HG02623 (cell line): ENCODE measurements at regions not wholly inside any gene's neighbourhood (a gene's known extent, or its start where the extent isn't known, plus 50 kb on each side); places are given as distances from the start of the nearest gene placed in this dataset.
"Not testable (repeated sequence)": the region's sequence is repeated elsewhere in the genome, so short reads cannot be mapped to it uniquely, and the experiment has no call there.

Experiments
- ATAC-seq: cut with Tn5 transposase; IDR thresholded peaks from one replicate; pipeline ENCODE4 v1.9.1; 2021; ENCODE audit warnings: moderate library complexity; ENCODE audit not compliant: unreplicated experiment

DNA sequence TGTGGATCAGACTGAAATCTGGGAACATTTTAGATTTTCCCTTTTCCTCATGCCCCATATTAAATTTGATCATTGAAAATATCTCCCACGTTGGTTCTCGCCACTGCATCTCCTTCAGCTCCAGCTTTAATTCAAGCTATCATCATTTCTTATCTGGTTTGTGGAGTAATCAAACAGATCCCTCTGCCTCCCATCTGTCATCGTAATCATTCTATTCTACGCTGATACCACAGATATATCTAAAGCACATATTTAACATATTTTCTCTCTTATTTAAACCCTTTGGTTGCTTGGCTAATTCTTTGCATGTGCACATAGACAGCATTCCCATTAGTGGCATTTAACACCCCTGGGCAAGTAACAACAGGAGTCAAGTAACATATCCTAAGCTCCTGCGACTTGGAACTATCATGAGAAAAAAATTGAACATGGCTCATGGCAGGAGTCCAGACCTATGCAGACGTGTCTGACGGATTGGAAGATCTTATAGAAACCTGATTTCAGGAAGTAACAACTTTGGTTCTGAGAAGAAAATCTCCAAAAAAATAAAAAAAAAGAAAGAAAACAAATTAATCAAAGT, 158.8 kb upstream of the KYNU start:
- ATAC-seq, result no peak

DNA sequence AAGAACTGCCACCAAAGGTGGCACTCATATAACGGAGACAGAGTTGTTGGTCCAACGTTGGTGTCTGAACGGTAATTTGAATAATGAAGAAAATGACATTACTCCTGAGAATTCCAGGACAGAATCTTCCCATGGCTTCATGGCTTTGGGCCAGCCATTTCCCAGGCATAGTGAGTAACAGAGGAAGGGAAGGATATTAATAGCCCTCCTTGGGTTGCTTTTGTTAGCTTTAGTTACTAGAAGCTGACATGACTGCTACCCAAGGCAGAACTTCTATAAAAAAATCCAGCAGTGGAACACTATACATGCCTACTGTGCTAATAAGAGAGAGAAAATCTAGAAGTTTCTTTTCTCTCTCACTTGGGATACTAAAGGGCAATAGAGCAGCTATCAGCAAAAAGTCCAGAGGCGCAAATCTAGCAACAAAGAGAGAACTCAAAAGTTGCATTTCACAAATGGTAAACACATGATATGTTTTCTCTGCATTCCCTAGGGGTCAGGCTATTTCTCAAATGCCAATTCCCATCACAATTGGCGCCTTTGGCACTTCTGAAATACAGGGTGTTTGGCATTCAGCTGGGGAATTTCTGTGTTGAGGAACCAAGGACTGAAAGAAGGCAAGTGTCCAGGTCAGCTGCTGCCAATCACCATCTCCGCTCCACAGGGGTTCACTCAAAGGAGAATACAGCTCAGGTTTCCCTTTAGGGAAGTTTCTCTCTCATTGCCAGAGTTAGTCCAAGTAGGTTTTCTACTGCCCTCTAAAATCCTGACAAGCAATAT, 160.8 kb upstream of the KYNU start:
- ATAC-seq, result no peak

DNA sequence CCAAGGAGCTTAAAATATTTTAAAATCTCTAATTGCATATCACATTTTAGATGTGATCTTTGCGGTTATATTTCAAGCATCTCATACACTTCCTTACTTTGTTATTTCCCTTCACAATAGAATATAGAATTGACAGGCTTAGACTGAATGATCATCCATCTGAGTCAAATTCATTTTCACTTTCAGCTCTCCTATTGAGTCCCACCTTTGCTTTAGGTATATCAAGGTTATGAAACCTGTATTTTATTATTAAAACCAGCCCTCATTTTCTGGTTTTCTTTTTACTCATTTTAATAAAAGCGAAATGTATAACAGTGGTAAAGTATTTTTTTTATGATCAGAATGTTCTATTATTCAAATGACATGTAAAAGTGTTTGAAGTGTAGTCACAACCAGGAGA, 162.9 kb upstream of the KYNU start:
- ATAC-seq, result no peak

DNA sequence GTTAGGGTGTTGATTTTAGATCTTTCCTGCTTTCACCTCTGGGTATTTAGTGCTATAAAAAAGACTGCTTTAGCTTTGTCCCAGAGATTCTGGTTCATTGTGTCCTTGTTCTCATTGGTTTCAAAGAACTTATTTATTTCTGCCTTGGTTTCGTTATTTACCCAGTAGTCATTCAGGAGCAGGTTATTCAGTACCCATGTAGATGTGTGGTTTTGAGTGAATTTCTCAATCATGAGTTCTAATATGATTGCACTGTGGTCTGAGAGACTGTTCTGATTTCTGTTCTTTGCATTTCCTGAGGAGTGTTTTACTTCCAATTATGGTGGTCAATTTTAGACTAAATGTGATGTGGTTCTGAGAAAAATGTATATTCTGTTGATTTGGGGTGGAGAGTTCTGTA, 167.1 kb upstream of the KYNU start:
- ATAC-seq, result no peak

DNA sequence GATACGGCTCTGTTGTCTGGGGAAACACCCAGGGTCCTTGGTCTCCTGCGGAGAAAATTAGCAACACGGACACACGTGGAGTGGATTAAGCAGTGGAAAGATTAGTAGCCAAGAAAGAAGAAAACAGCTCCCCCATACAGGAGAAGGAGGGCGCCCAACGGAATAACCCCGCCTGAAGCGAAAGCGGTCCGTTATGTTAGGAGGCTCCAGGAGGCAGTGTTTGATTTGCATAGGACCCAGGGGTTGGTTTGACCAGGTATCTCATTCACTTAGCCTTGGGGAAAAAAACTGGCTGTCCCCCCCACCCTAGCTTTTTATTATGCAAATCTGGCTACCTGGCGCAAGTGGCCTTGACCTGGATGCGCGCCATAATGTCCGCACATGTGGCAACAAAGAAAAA, 170.1 kb upstream of the KYNU start:
- ATAC-seq, result no peak

DNA sequence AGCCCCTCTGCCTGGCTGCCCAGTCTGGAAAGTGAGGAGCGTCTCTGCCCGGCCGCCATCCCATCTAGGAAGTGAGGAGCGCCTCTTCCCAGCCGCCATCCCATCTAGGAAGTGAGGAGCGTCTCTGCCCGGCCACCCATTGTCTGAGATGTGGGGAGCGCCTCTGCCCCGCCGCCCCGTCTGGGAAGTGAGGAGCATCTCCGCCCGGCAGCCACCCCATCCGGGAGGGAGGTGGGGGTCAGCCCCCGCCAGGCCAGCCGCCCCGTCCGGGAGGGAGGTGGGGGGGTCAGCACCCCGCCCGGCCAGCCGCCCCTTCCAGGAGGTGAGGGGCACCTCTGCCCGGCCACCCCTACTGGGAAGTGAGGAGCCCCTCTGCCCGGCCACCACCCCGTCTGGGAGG, 175.1 kb upstream of the KYNU start:
- ATAC-seq, result not testable (repeated sequence)

DNA sequence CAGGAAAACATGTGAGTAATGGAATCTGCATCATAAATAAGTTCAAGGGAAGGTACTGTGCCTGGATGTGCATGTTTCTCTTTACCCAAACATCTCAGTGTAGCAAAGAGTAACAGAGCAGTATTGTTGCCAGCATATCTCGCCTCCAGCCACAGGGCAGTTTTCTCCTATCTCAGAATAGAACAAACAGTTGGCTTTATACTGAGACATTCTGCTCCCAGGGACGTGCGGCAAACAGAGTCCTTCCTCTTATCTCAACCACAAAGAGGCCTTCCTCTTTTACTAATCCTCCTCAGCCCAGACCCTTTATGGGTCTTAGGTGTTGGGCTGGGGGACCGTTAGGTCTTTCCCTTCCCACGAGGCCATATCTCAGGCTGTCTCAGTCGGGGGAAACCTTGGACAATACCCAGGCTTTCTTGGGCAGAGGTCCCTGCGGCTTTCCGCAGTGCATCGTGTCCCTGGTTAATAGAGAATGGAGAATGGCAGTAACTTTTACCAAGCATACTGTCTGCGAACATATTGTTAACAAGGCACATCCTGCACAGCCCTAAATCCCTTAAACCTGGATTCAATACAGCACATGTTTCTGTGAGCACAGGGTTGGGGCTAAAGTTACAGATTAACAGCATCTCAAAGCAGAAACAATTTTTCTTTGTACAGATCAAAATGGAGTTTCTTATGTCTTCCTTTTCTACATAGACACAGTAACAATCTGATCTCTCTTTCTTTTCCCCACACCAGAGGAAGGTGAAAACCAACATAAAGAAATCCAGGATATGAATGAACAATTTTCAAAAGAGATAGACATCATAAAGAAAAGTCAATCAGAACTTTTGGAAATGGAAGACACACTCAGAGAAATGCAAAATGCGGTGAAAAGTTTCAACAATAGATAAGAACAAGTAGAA, 181.9 kb upstream of the KYNU start:
- ATAC-seq, result not testable (repeated sequence)

DNA sequence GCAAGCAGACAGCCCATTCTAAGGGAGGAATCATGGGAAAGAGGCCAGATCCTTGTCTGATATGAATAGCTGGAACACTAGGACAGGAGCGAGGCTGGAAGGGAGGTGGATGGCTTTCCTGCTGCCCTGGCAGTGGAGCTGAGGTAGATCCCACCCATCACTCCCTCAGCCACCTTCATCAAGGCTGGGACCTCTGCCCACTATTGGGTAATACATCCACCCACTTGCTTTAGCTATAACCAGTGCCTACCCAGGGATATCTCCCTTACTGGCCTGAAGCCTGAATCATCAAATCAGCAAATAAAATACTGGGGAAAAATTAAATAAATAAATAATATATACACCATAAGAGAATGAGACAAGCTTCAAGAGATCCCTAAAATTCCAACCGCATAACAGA, 183.2 kb upstream of the KYNU start:
- ATAC-seq, result no peak

DNA sequence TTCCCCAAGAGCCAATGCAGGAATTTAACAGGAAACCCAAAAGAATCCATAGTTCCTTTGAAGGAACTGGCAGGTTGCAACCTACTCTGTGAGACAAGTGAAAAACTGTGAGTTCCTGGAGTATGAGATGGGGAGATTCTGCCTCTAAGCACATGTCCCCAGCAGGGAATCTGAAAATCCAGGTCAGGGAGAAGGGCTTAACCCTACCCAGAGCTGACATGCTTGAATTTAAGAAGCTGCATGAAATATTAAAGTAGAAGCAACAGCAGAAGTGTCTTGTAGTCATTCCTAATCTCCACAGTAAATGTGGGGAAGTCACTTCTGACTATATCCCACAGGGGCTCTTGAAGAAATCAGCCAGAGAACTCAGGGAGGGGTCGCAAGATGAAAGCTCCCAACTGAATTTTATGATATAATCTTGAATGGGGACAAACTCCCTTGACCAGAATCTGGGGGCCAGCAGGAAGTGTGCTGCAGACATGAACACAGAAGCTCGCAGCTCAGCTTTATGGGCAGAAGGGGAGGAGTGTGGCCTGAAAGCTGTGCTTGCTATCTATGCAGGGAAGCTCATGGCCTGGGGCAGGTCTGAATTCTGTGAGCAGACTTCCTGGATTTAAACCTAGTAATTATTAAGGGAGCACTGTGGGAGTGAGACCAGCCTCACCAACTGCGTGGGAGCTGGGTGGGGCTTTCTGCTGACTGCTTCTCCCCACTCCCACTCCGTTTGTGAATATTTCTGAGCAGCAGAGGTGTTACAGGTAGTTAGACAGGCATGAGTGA, 184.1 kb upstream of the KYNU start:
- ATAC-seq, result no peak

DNA sequence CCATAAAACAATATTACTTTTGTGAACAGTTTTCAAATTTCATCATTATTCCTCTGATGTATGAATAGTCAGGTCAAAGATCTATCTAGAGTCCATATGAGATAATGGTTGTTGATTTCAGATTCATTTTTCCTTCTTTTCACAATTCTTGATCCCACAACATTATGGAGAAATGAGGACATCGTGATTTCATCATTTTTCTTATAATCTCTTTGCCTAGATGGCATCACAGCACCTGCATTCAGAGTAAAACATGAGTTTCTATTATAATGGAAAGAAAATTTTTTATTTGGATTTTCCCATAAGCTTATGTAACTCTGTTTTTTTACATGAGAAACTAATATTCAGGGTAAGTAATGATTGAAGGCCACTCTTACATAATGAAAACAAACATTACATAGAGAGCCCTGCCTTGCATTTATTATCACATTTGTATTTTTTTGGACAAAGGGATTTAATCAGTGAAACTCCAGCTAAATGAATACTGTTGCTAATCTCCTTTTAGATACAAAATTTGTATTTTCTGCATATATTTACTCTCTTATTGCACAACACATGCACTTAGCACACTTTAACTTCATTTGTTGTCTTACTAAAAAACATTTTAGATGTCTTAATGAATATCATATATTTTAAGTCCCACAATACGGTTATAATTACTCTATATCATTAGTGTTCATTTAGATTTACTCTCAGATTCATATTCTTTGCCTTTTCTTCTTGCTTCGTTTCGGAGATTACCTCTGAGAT, 188.4 kb upstream of the KYNU start:
- no peak for ATAC-seq

DNA sequence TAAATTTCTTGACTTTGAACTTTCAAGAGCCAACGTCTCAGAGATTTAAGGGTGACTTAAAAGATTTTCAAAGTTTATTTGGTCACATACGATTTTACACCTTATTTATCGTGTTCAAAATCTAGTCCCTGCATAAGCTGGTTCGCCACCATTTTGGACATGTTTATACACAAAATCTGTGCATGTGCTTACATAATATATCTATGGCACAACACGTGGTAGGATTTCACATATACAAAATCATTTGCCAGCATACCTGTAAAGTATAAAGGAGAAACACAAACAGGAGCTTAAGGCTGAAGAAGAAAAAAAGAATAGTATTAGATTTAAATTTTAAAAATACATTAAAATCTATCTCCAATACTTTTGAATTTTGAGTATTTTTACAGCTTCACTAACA, 190.0 kb upstream of the KYNU start:
- no peak for ATAC-seq

DNA sequence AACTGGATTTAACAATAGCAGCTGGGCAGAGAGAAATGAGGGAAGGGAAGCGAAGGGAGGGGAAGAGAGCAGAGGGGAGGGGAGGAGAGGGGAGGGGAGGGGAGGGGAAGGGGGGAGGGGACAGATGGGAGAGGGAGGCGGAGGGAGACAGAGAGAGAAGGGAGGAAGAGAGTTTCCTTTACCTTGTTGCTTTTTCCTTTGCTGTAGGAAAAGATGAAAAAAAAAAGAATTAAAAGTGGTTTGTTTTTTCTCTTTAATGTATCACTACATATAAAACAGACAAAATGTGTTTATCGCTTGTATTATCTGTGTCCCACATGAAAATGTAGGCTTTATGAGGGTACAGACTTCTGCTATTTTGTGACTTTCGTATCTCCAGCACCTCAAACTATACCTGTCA, 190.4 kb upstream of the KYNU start:
- ATAC-seq, result no peak

DNA sequence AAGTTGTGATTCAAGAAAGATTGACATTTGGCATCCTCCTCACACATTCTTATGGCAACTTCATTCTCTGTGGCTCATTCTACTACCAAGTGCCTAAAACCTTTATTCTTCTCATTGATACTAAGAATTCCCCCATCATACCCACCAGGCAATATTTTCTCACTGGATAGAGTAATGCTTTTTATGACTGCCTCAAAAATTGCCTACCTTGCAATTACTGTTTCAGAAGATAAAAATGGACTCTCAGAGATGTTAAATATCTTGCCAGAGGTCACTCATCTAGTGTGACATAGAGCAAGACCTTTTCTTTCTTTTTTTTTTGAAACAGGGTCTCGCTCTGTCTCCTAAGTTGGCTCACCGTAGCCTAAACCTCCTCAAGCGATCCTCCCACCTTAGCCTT, 192.8 kb upstream of the KYNU start:
- ATAC-seq, result no peak

DNA sequence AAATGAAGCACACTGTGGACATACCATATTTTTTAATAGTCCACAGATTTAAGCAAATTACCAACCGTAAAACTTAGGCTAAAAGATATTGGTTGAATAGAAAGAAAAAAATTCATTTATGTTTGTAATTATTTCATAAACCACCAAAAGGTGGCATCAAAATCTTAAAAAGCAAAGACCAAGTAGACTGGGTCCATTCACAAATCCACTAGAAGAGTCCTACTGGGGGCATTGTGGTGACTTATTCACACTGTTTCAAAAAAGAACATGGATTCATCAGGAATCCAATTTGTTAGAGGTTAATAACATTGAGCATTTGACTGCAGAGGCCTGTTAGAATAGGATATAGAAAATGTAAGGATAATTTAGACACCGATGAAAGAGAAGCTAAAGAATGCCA, 194.9 kb upstream of the KYNU start:
- no peak for ATAC-seq

DNA sequence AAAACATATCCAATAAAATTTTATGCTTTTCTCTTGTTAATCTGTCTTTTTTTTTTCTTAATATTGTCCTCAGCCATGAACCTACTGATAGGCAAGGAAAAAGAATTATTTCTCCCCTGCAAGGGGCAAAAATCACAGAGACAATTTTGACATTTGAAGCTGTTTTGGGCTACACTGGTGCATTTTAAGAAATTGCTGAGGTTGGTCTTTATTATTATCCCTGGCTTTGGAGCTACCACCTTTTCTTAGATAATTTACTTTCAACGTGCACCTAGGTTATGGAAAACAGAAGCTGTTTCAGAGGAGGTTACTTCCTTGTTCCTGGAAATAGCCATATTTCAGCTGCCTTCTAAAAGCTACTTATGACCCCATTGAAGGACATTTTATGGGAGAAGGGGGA, 195.5 kb upstream of the KYNU start:
- no peak for ATAC-seq

DNA sequence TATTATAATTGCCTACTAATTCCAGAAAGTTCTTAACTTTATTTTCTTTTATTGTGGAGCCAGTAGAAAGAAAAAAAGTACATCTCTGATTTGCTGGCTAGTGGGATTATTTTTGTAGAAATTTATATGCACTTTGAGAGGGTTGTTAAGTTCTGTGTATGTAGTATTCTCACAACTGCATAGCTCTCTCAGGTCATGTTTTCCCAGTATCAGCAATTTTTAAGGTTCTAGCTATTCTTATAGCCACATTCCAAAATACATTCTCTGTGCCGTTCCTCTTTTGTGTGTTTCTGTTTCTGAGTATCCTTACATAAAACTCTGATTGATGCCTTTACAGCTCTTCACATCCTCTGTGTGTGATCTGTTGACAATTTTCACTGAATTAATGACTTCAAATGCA, 199.3 kb upstream of the KYNU start:
- ATAC-seq, result no peak

DNA sequence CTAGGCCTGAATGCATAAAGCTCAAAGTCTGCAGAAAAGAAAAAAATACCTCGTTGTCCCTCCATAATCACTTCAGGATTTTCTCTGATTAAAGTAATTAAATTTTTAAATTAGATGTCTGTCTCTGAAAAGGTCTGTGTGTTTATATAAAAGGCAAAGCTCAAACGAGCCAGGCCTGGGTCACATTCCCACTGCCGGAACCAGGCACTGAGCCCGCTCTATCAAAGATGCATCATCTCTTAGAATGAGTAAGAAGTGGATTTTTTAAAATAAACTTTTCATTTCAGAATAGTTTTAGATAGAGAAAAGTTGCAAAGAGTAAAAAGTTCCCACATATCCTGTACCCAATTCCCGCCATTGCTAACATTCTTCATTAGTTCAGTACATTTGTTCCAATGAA, 202.1 kb upstream of the KYNU start:
- ATAC-seq, result no peak

DNA sequence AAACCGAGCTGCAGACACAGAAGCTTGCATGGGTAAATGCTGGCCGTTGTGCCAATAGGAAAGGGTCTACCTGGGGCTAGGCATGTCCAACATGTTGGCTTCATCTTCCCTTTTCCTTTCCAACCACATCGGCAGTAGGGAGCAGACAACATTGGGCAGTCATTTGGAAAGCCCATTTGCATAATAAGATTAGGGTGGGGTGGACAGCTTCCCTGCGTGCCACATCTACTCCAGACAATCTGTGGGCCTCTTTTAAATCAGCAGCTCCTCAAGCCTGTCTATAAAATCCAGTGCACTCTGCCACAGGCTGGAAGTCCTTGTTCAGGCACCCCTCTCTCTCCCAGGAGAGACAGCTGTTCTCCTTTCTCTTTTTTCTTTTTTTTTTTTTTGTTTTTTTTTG, 203.6 kb upstream of the KYNU start:
- ATAC-seq, result no peak

DNA sequence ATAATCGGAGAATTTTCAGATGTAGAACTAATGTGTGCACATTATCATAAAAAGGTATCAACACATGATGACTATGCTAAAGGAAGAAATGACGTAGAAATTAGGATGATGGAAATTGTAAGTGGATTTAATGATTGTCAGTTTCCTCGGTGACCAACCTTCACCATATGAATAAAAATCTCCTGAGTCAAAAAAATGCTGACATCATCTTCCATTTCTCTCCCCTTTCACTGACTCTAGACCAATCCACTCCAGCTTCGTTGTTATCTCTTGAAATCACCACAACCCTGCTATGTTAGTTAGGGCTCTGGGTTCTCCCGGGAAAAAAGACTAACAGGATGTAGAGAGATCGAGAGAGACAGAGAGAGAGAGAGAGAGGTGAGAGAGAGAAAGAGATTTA, 204.8 kb upstream of the KYNU start:
- no peak for ATAC-seq

DNA sequence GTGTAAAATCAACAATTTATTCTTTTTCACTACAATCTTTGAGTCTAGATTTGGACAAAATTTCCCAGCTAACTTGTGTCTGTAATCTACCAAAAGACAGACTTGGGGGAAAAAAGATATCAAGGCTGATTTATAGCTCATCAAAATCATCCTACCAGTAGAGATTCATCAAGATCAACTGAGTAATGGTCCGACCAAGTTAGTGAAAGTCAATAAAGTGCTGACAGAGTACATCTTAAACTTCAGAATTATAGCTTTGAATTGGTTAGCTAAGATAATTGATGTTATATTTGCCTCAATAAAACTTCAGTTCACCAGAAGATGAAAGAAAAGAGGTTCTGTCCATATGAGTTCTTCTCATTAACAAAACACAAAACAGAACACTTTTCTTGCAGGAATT, 207.1 kb upstream of the KYNU start:
- ATAC-seq, result no peak

DNA sequence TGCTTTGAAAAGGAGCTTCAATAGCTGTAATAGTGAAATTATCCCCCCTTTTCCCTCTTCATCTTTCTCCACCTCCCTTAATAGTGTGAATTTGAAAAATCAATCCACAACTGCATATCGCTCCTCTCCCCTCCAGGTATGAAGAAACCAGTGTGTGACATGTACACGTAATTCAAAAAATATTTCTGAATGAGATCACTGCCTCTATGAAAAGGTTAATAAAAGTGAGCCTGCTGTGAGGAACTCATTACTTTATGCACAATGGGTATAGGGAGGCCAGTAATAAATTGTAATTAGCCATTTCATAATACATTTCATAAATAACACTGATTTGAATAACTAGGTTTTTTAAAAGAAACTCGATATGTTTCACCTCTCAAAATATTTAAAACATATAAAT, 209.0 kb upstream of the KYNU start:
- ATAC-seq, result no peak
